Panc1 (cell line): ENCODE measurements at regions not wholly inside any gene's neighbourhood (a gene's known extent, or its start where the extent isn't known, plus 50 kb on each side); places are given as distances from the start of the nearest gene placed in this dataset.

Experiments
- POLR2AphosphoS5 ChIP-seq: IDR thresholded peaks from 2 replicates; pipeline ENCODE4 v1.6.1; 2012; ENCODE audit warnings: mild to moderate bottlenecking, low read depth, low read length, moderate library complexity
- SIN3A ChIP-seq: IDR thresholded peaks from 2 replicates; pipeline ENCODE4 v1.6.1; 2012; ENCODE audit warnings: low read depth, mild to moderate bottlenecking, low read length, moderate library complexity, borderline replicate concordance; ENCODE audit not compliant: insufficient read depth
- TF ChIP-seq, protein P1 (sequence below): fragments of 450-650 bp; IDR thresholded peaks from 2 replicates; pipeline ENCODE4 v1.5.1; 2017; ENCODE audit warnings: mild to moderate bottlenecking

GRCh38 chr22:22123960-22124278 is 120.7 kb upstream of the VPREB1 start:
- TF ChIP-seq, protein P1, sequence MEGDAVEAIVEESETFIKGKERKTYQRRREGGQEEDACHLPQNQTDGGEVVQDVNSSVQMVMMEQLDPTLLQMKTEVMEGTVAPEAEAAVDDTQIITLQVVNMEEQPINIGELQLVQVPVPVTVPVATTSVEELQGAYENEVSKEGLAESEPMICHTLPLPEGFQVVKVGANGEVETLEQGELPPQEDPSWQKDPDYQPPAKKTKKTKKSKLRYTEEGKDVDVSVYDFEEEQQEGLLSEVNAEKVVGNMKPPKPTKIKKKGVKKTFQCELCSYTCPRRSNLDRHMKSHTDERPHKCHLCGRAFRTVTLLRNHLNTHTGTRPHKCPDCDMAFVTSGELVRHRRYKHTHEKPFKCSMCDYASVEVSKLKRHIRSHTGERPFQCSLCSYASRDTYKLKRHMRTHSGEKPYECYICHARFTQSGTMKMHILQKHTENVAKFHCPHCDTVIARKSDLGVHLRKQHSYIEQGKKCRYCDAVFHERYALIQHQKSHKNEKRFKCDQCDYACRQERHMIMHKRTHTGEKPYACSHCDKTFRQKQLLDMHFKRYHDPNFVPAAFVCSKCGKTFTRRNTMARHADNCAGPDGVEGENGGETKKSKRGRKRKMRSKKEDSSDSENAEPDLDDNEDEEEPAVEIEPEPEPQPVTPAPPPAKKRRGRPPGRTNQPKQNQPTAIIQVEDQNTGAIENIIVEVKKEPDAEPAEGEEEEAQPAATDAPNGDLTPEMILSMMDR = no peak
- TF ChIP-seq POLR2AphosphoS5 (no peak), SIN3A (no peak)
